Upper lobe of right lung (tissue), 1 donor: ENCODE measurements at regions not wholly inside any gene's neighbourhood (a gene's known extent, or its start where the extent isn't known, plus 50 kb on each side); places are given as distances from the start of the nearest gene placed in this dataset.

Source experiments
- ATAC-seq: fragments of 200-7000 bp; cut with Tn5 transposase; one replicate; pipeline ENCODE4 v1.9.1; 2020; ENCODE audit warnings: mild to moderate bottlenecking, moderate library complexity
- DNase-seq: peaks from one replicate; pipeline ENCODE4 v3.0.0-alpha.2; 2020
- H3K27ac ChIP-seq: fragments of 200-600 bp; one replicate; pipeline ENCODE4 v1.8.0; 2022
- H3K27me3 ChIP-seq: fragments of 200-600 bp; one replicate; pipeline ENCODE4 v1.8.0; 2022; ENCODE audit warnings: mild to moderate bottlenecking
- H3K36me3 ChIP-seq: fragments of 200-600 bp; one replicate; pipeline ENCODE4 v1.8.0; 2022
- H3K4me1 ChIP-seq: fragments of 200-600 bp; one replicate; pipeline ENCODE4 v1.8.0; 2022
- H3K4me3 ChIP-seq: fragments of 200-600 bp; one replicate; pipeline ENCODE4 v1.8.0; 2022; ENCODE audit warnings: mild to moderate bottlenecking
- H3K9me3 ChIP-seq: fragments of 200-600 bp; one replicate; pipeline ENCODE4 v1.8.0; 2022
- intact Hi-C: fragments of 100-400 bp; cut with DNase I; formaldehyde crosslinking; loops from one replicate; pipeline ENCODE4 v1.11.0; 2022
- TF ChIP-seq, protein P1 (sequence below): fragments of 200-600 bp; IDR thresholded peaks from one replicate; pipeline ENCODE4 v1.8.0; 2022; ENCODE audit warnings: antibody characterized with exemption
- donor health status: DM: no; HTN: yes; CAD: no; lungs with severe emphysema.

DNA sequence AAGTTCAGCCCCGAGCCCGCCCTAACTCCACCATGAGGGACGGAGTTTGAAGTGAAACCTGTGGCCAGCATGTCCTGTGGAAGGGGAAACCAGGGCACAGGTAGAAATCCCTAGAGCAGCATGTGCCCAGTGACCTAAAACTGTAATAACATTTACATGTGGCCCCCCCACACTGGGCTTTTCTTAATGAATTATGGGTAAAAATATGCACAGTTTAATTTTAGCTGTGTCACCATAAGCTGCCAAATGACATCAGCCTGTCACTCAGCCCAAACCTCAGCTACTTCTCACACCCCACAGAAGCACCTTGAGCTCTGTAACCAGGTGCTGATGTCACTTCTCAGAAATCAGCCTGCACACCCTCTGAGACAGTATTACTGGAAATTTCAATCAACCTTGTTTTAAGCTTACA, 50.0 kb upstream of the SLC19A1 start:
- DNase-seq (peak; percentile 44), ATAC-seq (peak; percentile 45)
- Histone ChIP-seq H3K27me3 (peaks cover 21% of the 10 kb centered on the region), H3K4me3 (no peak overlapping the region), H3K9me3 (no peaks in the 10 kb centered on the region), H3K4me1 (peaks cover 5% of the 10 kb centered on the region), H3K36me3 (no peaks in the 10 kb centered on the region), H3K27ac (no peak overlapping the region)
- intact Hi-C loops, result no loop called here
- TF ChIP-seq, protein P1, sequence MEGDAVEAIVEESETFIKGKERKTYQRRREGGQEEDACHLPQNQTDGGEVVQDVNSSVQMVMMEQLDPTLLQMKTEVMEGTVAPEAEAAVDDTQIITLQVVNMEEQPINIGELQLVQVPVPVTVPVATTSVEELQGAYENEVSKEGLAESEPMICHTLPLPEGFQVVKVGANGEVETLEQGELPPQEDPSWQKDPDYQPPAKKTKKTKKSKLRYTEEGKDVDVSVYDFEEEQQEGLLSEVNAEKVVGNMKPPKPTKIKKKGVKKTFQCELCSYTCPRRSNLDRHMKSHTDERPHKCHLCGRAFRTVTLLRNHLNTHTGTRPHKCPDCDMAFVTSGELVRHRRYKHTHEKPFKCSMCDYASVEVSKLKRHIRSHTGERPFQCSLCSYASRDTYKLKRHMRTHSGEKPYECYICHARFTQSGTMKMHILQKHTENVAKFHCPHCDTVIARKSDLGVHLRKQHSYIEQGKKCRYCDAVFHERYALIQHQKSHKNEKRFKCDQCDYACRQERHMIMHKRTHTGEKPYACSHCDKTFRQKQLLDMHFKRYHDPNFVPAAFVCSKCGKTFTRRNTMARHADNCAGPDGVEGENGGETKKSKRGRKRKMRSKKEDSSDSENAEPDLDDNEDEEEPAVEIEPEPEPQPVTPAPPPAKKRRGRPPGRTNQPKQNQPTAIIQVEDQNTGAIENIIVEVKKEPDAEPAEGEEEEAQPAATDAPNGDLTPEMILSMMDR, result no peak

DNA sequence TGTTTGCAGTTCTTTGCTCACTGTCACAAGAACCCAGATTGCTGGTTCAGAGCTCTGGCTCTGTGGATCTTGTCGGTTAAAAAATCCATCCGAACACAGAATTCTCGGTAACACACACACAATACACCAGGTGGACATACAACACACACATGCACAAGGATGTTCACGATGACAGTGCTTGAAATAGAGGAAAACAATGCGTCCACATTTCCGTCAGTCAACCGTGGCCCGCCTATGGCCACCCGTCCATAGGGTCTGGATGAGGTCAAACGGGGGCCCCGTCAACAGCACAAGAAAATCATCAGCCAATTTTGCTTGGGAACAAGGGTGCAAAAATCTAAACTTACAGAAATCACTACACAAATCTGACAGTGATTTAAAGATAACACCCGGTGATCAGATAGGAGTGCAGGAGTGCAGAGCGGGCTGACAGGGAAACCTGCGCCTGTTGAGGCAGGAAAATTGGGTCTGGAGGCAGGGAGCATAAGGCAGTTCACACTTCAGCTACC, 50.4 kb upstream of the SLC19A1 start:
- ATAC-seq (no peak), DNase-seq (peak; percentile 34)
- TF ChIP-seq, protein P1, result no peak
- intact Hi-C loops, result no loop called here
- H3K36me3 ChIP-seq, result no peaks in the 10 kb centered on the region
- H3K27ac ChIP-seq, result no peak overlapping the region
- H3K4me3 ChIP-seq, result no peak overlapping the region
- H3K27me3 ChIP-seq, result peaks cover 21% of the 10 kb centered on the region
- H3K9me3 ChIP-seq, result no peaks in the 10 kb centered on the region
- peaks cover 5% of the 10 kb centered on the region for H3K4me1 ChIP-seq

DNA sequence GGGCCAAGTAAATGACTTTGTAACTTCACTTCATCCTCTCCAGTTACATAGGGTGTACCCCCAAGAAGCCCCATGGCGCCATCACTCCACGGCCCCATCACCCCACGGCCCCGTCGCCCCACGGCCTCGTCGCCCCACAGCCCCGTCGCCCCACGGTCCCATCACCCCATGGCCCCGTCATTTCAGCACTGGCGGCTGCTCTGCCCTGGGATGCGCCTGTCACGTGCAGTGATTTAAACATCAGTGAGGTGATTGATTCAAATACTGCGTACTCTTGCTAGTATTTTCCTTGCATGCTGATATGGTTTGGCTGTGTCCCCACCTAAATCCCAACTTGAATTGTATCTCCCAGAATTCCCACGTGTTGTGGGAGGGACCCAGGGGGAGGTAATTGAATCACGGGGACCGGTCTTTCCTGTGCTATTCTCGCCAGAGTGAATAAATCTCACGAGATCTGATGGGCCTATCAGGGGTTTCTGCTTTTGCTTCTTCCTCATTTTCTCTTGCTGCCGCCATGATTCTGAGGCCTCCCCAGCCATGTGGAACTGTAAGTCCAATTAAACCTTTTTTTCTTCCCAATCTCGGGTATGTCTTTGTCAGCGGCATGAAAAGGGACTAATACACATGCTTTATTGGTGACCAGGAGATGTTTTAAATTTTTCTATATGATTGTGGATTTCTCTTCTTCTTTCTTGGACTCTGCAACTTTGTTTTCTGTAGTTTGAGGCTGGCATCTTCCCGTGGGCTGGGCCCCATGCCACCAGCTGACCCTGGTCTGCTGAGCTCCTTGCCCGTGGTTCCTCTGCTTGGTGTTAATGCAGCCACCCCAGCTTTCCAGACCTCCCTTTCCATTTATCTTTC, 50.1 kb upstream of the PCBP3 start:
- intact Hi-C loops, result no loop called here
- H3K27ac ChIP-seq, result no peak overlapping the region
- H3K4me1 ChIP-seq, result peaks cover 5% of the 10 kb centered on the region
- peaks cover 21% of the 10 kb centered on the region for H3K27me3 ChIP-seq
- no peaks in the 10 kb centered on the region for H3K9me3 ChIP-seq
- no peaks in the 10 kb centered on the region for H3K36me3 ChIP-seq
- no peak for ATAC-seq
- TF ChIP-seq, protein P1, result no peak
- DNase-seq, result peak; percentile 64
- no peak overlapping the region for H3K4me3 ChIP-seq
